OCI-LY1 (cell line): ENCODE measurements at regions not wholly inside any gene's neighbourhood (a gene's known extent, or its start where the extent isn't known, plus 50 kb on each side); places are given as distances from the start of the nearest gene placed in this dataset.

Source experiments
- EZH2 ChIP-seq: fragments of 200-600 bp; sonication (generic), shearing (Covaris generic); IDR thresholded peaks from 2 replicates; pipeline ENCODE4 v1.8.0; 2017; ENCODE audit warnings: borderline replicate concordance, mixed run types, mild to moderate bottlenecking, antibody characterized with exemption, low read length, moderate library complexity, mixed read lengths
- TF ChIP-seq, protein P1 (sequence below): fragments of 200-600 bp; sonication (generic), shearing (Covaris generic); IDR thresholded peaks from 2 replicates; pipeline ENCODE4 v1.5.1; 2017; ENCODE audit warnings: mild to moderate bottlenecking, antibody characterized with exemption, low read length, moderate library complexity, mixed read lengths

GRCh38 chr3:5357089-5357488 is 169.6 kb downstream of the EDEM1 start:
- no peak for TF ChIP-seq EZH2
- TF ChIP-seq, protein P1, sequence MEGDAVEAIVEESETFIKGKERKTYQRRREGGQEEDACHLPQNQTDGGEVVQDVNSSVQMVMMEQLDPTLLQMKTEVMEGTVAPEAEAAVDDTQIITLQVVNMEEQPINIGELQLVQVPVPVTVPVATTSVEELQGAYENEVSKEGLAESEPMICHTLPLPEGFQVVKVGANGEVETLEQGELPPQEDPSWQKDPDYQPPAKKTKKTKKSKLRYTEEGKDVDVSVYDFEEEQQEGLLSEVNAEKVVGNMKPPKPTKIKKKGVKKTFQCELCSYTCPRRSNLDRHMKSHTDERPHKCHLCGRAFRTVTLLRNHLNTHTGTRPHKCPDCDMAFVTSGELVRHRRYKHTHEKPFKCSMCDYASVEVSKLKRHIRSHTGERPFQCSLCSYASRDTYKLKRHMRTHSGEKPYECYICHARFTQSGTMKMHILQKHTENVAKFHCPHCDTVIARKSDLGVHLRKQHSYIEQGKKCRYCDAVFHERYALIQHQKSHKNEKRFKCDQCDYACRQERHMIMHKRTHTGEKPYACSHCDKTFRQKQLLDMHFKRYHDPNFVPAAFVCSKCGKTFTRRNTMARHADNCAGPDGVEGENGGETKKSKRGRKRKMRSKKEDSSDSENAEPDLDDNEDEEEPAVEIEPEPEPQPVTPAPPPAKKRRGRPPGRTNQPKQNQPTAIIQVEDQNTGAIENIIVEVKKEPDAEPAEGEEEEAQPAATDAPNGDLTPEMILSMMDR: no peak
